ENCODE measurements at regions not wholly inside any gene's neighbourhood (a gene's known extent, or its start where the extent isn't known, plus 50 kb on each side); places are given as distances from the start of the nearest gene placed in this dataset.

DNA sequence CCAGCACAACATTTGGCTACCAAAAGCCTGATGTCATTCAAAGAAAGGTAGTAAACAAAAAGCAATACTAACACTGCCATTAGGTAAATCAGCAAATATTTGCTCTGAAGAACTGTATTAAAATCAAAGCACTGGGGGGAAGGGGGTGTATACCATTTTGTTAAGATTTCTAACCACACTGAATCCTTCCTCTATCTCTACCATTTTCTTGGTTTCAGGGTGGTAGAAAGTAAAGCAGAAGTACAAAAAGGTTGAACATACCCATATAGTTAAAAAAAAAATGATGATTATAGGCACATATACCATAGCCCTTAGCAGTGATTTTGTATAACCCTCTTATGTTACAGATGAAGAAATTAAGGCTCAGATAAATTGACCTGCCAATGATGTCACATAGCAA lies 437.6 kb downstream of the ZEB2 start:
- Mint-ChIP-seq H3K4me3 (ENCODE audit: low read depth, unreplicated experiment) (no peak overlapping the region), H3K9me3 (ENCODE audit: low read depth, unreplicated experiment) (no peaks in the 10 kb centered on the region), H3K4me1 (ENCODE audit: low read depth, unreplicated experiment) (peaks cover 5% of the 10 kb centered on the region), H3K27ac (ENCODE audit: unreplicated experiment) (no peak overlapping the region), H3K27me3 (ENCODE audit: unreplicated experiment) (no peaks in the 10 kb centered on the region), H3K36me3 (ENCODE audit: insufficient read depth, unreplicated experiment) (no peaks in the 10 kb centered on the region)
- no peak for DNase-seq
- TF ChIP-seq, protein P1, sequence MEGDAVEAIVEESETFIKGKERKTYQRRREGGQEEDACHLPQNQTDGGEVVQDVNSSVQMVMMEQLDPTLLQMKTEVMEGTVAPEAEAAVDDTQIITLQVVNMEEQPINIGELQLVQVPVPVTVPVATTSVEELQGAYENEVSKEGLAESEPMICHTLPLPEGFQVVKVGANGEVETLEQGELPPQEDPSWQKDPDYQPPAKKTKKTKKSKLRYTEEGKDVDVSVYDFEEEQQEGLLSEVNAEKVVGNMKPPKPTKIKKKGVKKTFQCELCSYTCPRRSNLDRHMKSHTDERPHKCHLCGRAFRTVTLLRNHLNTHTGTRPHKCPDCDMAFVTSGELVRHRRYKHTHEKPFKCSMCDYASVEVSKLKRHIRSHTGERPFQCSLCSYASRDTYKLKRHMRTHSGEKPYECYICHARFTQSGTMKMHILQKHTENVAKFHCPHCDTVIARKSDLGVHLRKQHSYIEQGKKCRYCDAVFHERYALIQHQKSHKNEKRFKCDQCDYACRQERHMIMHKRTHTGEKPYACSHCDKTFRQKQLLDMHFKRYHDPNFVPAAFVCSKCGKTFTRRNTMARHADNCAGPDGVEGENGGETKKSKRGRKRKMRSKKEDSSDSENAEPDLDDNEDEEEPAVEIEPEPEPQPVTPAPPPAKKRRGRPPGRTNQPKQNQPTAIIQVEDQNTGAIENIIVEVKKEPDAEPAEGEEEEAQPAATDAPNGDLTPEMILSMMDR (IDR thresholded peaks at IDR 0.05; ENCODE audit: unreplicated experiment), result no peak
- BruUV-seq (replicated peaks), result no TSS peak
- intact Hi-C loops (cut with micrococcal nuclease; ENCODE audit: unreplicated experiment), result no loop called here
- CTCF ChIA-PET, result no interaction called here

DNA sequence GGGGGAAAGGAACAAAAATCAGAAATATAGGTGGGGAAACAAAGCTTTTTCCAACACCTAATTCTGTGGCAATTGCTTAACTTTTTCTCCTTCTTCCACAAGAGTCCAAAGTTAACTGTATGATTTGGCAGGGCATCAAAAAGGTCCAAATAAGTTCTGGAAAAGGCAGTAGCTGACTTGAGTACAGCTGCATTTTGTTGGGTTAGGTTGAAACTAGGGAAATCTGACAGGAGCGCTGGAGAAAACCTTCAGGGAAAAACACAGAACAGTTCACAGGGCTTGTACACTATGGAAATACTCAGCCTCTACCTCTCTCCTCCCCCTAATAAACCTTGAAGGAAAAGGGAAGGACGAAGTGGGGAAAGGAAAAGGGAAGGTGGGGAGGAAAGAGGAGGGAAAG lies 438.6 kb downstream of the ZEB2 start:
- Mint-ChIP-seq H3K27ac (ENCODE audit: unreplicated experiment) (no peak overlapping the region), H3K4me3 (ENCODE audit: low read depth, unreplicated experiment) (no peak overlapping the region), H3K27me3 (ENCODE audit: unreplicated experiment) (no peaks in the 10 kb centered on the region), H3K36me3 (ENCODE audit: insufficient read depth, unreplicated experiment) (no peaks in the 10 kb centered on the region), H3K4me1 (ENCODE audit: low read depth, unreplicated experiment) (no peaks in the 10 kb centered on the region), H3K9me3 (ENCODE audit: low read depth, unreplicated experiment) (no peaks in the 10 kb centered on the region)
- DNase-seq, result no peak
- intact Hi-C loops (cut with micrococcal nuclease; ENCODE audit: unreplicated experiment), result no loop called here
- CTCF ChIA-PET, result no interaction called here
- TF ChIP-seq, protein P1 (IDR thresholded peaks at IDR 0.05; ENCODE audit: unreplicated experiment), result no peak
- BruUV-seq (replicated peaks), result no TSS peak

DNA sequence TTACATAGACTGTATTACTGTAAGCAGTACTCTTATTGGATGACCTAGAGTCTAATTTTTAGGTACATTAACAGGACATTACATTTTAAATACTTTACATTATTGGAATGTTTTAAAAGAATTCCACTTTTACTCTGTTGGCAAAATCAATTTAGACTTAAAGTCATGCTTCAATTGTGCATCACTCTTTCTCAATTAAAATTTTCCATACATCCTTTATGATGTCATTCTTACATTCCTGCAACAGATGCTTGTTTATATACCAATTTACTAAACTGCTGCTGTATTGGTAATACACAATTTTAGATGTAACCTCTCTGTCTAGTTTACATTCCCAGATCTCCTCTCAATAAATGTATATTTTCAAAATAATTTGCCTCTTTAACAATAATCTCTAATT lies 440.1 kb downstream of the ZEB2 start:
- H3K4me1 Mint-ChIP-seq (ENCODE audit: low read depth, unreplicated experiment), result no peaks in the 10 kb centered on the region

DNA sequence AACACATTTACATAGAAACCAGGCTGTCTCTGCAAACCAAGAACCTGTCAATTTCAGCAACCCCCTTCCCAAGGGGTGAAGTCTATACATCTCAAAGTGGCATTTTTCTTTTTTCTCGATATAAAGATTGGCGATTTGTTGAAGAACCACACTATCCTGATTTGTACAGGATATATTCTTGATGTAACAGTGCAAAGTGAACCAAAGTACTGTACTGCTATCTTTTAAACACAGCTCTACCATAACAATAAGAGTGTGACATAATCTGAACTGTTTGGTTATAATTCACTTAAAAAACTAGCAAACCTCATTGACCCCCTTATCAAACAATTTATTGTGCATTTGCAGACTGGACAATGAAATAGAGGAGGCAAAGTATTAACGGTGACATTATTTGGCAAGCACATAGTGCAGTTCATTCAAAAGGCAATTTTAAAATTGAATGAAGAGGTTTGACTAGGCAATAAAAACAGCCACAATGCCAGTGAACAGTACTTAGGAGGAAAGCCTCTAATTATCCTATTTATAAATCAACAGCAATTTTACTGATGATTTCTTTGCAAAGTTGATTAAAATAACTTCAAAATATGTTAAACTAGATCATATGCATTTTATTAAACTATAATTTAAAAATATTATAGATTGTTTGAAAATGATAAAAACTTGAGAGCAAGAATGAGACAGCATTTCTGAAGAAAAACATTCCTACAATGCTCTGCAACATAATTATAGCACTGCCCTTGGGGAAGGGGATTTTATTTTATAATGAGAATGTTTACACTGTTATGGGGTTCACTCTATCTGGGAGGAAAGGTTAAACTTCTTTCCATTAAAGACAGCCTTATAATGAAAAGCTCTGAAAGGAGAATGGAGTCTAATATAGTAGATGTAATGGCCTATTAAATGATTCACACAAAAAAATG lies 440.9 kb downstream of the ZEB2 start:
- DNase-seq, result no peak
- Mint-ChIP-seq H3K4me3 (ENCODE audit: low read depth, unreplicated experiment) (no peak overlapping the region), H3K27me3 (ENCODE audit: unreplicated experiment) (no peaks in the 10 kb centered on the region), H3K36me3 (ENCODE audit: insufficient read depth, unreplicated experiment) (no peaks in the 10 kb centered on the region), H3K9me3 (ENCODE audit: low read depth, unreplicated experiment) (no peaks in the 10 kb centered on the region), H3K27ac (ENCODE audit: unreplicated experiment) (no peak overlapping the region), H3K4me1 (ENCODE audit: low read depth, unreplicated experiment) (no peaks in the 10 kb centered on the region)
- CTCF ChIA-PET, result no interaction called here
- BruUV-seq (replicated peaks), result no TSS peak
- intact Hi-C loops (cut with micrococcal nuclease; ENCODE audit: unreplicated experiment), result no loop called here
- TF ChIP-seq, protein P1 (IDR thresholded peaks at IDR 0.05; ENCODE audit: unreplicated experiment), result no peak

More for the DNA sequence above, 440.1 kb downstream of the ZEB2 start:
- H3K27ac Mint-ChIP-seq (ENCODE audit: unreplicated experiment), result no peak overlapping the region
- CTCF ChIA-PET, result no interaction called here
- no peaks in the 10 kb centered on the region for H3K9me3 Mint-ChIP-seq (ENCODE audit: low read depth, unreplicated experiment)
- TF ChIP-seq, protein P1 (IDR thresholded peaks at IDR 0.05; ENCODE audit: unreplicated experiment), result no peak
- no peaks in the 10 kb centered on the region for H3K27me3 Mint-ChIP-seq (ENCODE audit: unreplicated experiment)
- no peak for DNase-seq
- H3K4me3 Mint-ChIP-seq (ENCODE audit: low read depth, unreplicated experiment), result no peak overlapping the region
- no peaks in the 10 kb centered on the region for H3K36me3 Mint-ChIP-seq (ENCODE audit: insufficient read depth, unreplicated experiment)
- no TSS peak for BruUV-seq (replicated peaks)
- intact Hi-C loops (cut with micrococcal nuclease; ENCODE audit: unreplicated experiment), result no loop called here
